ENCODE measurements at regions not wholly inside any gene's neighbourhood (a gene's known extent, or its start where the extent isn't known, plus 50 kb on each side); places are given as distances from the start of the nearest gene placed in this dataset.
"Not testable (repeated sequence)": the region's sequence is repeated elsewhere in the genome, so short reads cannot be mapped to it uniquely, and the experiment has no call there.

DNA sequence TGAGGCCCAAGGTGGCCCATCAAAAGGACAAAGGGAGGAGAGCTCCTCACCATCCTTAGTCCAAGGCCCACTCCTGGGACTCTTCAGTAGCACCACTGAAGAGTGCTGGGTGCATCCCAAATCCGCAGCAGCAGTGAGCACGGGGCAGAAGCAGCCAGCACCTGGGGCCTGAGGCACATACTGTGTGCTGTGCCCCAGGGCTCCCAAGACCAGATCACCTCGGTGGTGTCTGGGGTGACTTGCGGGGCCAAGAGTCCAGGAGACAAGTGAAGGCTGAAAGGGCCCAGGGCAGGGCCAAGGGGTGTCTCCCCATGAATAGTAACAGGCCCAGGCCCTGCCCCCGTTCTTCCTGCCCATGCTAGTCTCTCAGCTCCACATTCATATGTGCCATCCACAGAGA lies 59.9 kb upstream of the INSIG1 start:
- Mint-ChIP-seq H3K4me3 (ENCODE audit: unreplicated experiment) (no peak overlapping the region), H3K9me3 (ENCODE audit: unreplicated experiment) (no peaks in the 10 kb centered on the region), H3K27me3 (ENCODE audit: unreplicated experiment) (peaks cover 20% of the 10 kb centered on the region), H3K36me3 (ENCODE audit: unreplicated experiment) (peaks cover 1% of the 10 kb centered on the region), H3K4me1 (ENCODE audit: unreplicated experiment) (peaks cover 15% of the 10 kb centered on the region), H3K27ac (ENCODE audit: unreplicated experiment) (no peak overlapping the region)
- no peak for DNase-seq (ENCODE audit: extremely low spot score, unreplicated experiment)
- TF ChIP-seq, protein P1, sequence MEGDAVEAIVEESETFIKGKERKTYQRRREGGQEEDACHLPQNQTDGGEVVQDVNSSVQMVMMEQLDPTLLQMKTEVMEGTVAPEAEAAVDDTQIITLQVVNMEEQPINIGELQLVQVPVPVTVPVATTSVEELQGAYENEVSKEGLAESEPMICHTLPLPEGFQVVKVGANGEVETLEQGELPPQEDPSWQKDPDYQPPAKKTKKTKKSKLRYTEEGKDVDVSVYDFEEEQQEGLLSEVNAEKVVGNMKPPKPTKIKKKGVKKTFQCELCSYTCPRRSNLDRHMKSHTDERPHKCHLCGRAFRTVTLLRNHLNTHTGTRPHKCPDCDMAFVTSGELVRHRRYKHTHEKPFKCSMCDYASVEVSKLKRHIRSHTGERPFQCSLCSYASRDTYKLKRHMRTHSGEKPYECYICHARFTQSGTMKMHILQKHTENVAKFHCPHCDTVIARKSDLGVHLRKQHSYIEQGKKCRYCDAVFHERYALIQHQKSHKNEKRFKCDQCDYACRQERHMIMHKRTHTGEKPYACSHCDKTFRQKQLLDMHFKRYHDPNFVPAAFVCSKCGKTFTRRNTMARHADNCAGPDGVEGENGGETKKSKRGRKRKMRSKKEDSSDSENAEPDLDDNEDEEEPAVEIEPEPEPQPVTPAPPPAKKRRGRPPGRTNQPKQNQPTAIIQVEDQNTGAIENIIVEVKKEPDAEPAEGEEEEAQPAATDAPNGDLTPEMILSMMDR (IDR thresholded peaks at IDR 0.05) = no peak

DNA sequence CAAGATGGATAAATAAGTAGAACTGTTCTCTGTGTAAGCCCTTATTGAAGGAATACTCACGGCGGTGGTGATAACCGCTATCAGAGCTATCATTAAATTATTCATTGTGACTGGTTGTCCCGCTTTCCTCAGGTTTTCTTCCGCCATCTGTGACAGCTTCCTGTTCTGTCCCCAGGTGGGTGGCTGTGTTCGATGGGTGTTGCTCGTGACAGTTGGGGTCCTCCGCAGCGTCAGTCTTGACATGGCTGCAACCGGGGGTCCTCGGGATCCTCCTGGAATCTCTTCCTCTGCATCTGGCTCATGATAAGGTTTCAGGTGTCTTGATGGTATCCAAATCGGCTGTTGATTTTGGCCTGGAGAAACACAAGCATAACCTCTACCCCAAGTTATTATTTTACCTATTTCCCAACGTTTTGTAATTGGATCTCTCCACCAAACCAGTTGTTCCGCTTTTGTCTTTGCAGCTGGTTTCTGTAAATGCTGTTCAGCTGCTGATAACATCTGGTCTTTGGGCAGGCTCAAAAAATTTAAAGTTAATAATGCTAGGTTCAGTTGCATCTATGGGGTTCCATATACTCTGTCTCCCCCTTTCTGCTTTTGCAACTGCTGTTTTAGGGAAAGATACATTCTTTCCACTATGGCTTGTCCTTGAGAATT lies 58.1 kb upstream of the INSIG1 start:
- not testable (repeated sequence) for H3K4me1 Mint-ChIP-seq (ENCODE audit: unreplicated experiment); H3K27ac Mint-ChIP-seq (ENCODE audit: unreplicated experiment); H3K9me3 Mint-ChIP-seq (ENCODE audit: unreplicated experiment); DNase-seq (ENCODE audit: extremely low spot score, unreplicated experiment); H3K4me3 Mint-ChIP-seq (ENCODE audit: unreplicated experiment); H3K36me3 Mint-ChIP-seq (ENCODE audit: unreplicated experiment)
- peaks cover 20% of the 10 kb centered on the region for H3K27me3 Mint-ChIP-seq (ENCODE audit: unreplicated experiment)

DNA sequence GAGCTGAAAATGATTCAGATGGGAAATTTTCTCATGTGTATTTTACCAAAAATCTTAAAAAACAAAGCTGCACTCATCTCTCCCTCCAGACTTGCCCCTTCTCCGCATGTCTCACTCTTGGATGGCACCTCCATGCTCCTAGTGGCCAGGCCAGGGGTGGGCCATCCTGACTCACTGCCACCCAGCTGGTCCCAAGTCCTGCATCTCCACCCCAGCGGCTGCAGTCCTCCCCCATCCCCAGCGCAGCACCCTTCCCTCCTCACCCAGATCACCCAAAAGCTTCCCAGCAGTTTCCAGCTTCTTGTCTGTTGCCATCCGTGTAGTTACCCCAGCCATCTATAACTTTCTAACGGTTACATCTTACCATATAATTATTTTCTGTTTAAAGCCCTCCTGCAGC lies 53.0 kb upstream of the INSIG1 start:
- peaks cover 12% of the 10 kb centered on the region for H3K27me3 Mint-ChIP-seq (ENCODE audit: unreplicated experiment)
- no peak for DNase-seq (ENCODE audit: extremely low spot score, unreplicated experiment)
- TF ChIP-seq, protein P1 (IDR thresholded peaks at IDR 0.05) = no peak
- no peaks in the 10 kb centered on the region for H3K9me3 Mint-ChIP-seq (ENCODE audit: unreplicated experiment)
- no peak overlapping the region for H3K27ac Mint-ChIP-seq (ENCODE audit: unreplicated experiment)
- H3K4me1 Mint-ChIP-seq (ENCODE audit: unreplicated experiment) = no peaks in the 10 kb centered on the region
- H3K36me3 Mint-ChIP-seq (ENCODE audit: unreplicated experiment) = no peaks in the 10 kb centered on the region
- no peak overlapping the region for H3K4me3 Mint-ChIP-seq (ENCODE audit: unreplicated experiment)

DNA sequence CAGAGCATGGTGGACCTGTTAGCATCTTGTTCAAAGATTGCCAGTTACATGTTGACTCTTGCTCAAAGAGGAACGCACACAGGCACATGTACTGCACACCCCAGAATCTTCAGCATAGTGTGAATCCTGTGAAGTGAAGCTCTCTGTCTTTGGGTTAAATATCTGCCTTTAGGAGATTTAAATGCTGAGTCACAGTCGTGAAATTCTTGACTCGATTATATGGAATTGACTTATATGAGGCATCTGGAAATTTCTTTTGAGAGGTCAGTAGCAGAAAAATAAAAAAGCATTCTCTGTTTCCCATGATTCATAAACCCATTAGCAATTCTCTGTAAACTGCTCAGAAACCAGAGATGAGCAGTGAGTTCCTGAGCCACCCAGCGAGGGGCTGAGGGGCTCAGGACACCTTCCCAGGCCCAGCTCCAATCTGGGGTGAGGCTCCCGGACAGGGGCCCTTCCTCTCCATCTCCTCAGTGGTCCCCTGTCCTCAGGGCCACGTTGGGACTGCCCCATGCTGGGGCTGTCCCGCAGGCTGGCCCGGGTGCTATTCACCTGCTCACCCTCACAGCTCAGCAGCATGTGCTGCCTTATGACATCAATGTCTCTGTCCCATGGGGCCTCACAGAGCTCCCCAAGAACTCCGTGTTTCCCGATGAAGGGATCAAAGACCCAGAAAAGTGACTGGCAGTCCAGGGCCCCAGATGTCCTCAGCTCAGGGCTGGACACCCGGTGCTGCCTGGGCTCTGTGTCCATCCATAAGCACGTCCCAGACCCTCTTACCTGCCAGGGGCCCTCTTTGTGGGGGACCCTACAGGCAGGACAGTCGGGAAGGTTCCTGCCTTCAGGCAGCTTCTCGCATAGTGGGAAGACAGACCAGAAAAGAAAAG lies 50.0 kb upstream of the INSIG1 start:
- peaks cover 4% of the 10 kb centered on the region for H3K4me1 Mint-ChIP-seq (ENCODE audit: unreplicated experiment)
- peaks cover 7% of the 10 kb centered on the region for H3K27me3 Mint-ChIP-seq (ENCODE audit: unreplicated experiment)
- TF ChIP-seq, protein P1 (IDR thresholded peaks at IDR 0.05) = no peak
- no peak overlapping the region for H3K4me3 Mint-ChIP-seq (ENCODE audit: unreplicated experiment)
- no peaks in the 10 kb centered on the region for H3K9me3 Mint-ChIP-seq (ENCODE audit: unreplicated experiment)
- H3K36me3 Mint-ChIP-seq (ENCODE audit: unreplicated experiment) = no peaks in the 10 kb centered on the region
- no peak for DNase-seq (ENCODE audit: extremely low spot score, unreplicated experiment)
- no peak overlapping the region for H3K27ac Mint-ChIP-seq (ENCODE audit: unreplicated experiment)
